HepG2 (cell line): ENCODE measurements at regions not wholly inside any gene's neighbourhood (a gene's known extent, or its start where the extent isn't known, plus 50 kb on each side); places are given as distances from the start of the nearest gene placed in this dataset.

Experiments
- ATAC-seq: fragments of 200-7000 bp; cut with Tn5 transposase; 3 replicates; pipeline ENCODE4 v1.9.1; 2020; ENCODE audit warnings: mild to moderate bottlenecking, moderate library complexity
- BruUV-seq: library from RNA; stranded (reverse); fragments of 400-500 nt; replicated peaks from 2 replicates; lab custom pipeline; 2021; lab: Mats Ljungman, UMichigan
- CTCF ChIA-PET: fragments of 300-600 bp; formaldehyde crosslinking; extraction: SDS; loops from one replicate; lab custom pipeline; 2021; ENCODE audit warnings: low total read pairs, inconsistent platforms, low intra/inter-chr PET ratio; lab: Yijun Ruan, JAX
- POLR2A ChIA-PET: fragments of 350-600 bp; sonication (Branson Sonifier 250); formaldehyde crosslinking; loops from one replicate; lab custom pipeline; 2020; ENCODE audit warnings: antibody characterized with exemption, inconsistent platforms; lab: Yijun Ruan, JAX
- DNase-seq: peaks from one replicate; pipeline ENCODE4 v3.0.0-alpha.2; 2015; ENCODE audit warnings: low spot score
- FAIRE-seq: peaks from 3 replicates; lab custom pipeline; 2011; peaks lifted over from hg19 to GRCh38; lab: Jason Lieb, UNC
- H2AFZ ChIP-seq: one replicate; pipeline ENCODE4 v1.6.1; 2011; ENCODE audit warnings: low read length, inconsistent platforms
- H3K27ac ChIP-seq: fragments of 300-600 bp; 3 replicates; pipeline ENCODE4 v1.8.0; 2011; ENCODE audit warnings: mixed run types, mild to moderate bottlenecking, mixed read lengths, low read length, inconsistent platforms; ENCODE audit not compliant: insufficient read depth; ENCODE audit errors: extremely low read length
- H3K27me3 ChIP-seq, 2 experiments: fragments of 200-600 bp in 1 of 2; 2 replicates in 1 of 2; 3 replicates in 1 of 2; pipeline versions ENCODE4 v1.6.0 to v1.8.0; 2011; ENCODE audit warnings: low read length in 2 of 2, mild to moderate bottlenecking in 2 of 2, moderate library complexity in 2 of 2, inconsistent platforms in 1 of 2; ENCODE audit not compliant: insufficient read depth in 2 of 2, control insufficient read depth in 1 of 2
- H3K36me3 ChIP-seq, 2 experiments: fragments of 200-600 bp in 1 of 2; replicated peaks in 1 of 2; 2 replicates in 1 of 2; 3 replicates in 1 of 2; pipeline versions ENCODE4 v1.5.1 to v1.8.0; 2011; ENCODE audit warnings: low read length in 2 of 2, inconsistent platforms in 1 of 2; ENCODE audit not compliant: insufficient read depth in 2 of 2, control insufficient read depth in 1 of 2
- H3K4me1 ChIP-seq: 2 replicates; pipeline ENCODE4 v1.5.1; 2012; ENCODE audit warnings: low read length, inconsistent platforms; ENCODE audit not compliant: insufficient read depth
- H3K4me2 ChIP-seq: 2 replicates; pipeline ENCODE4 v1.6.0; 2011; ENCODE audit warnings: low read depth, low read length, inconsistent platforms
- H3K4me3 ChIP-seq, 3 experiments: fragments of 200-600 bp in 1 of 3; sonication (generic), shearing (Covaris generic) in 1 of 3; replicated peaks in 1 of 3; 2 replicates each; pipeline ENCODE4 v1.5.1; 2011 to 2016; ENCODE audit warnings: low read length in 3 of 3, inconsistent platforms in 2 of 3, low read depth in 2 of 3, mild to moderate bottlenecking in 2 of 3, control low read depth in 1 of 3, mixed read lengths in 1 of 3; ENCODE audit not compliant: insufficient read depth in 1 of 3
- H3K79me2 ChIP-seq: one replicate; pipeline ENCODE4 v1.6.1; 2011; ENCODE audit warnings: low read length, inconsistent platforms; ENCODE audit not compliant: insufficient read depth
- H3K9ac ChIP-seq: 2 replicates; pipeline ENCODE4 v1.6.0; 2011; ENCODE audit warnings: mild to moderate bottlenecking, low read depth, low read length, inconsistent platforms; ENCODE audit not compliant: insufficient read depth
- H3K9me3 ChIP-seq: 2 replicates; pipeline ENCODE4 v1.5.1; 2012; ENCODE audit warnings: mild to moderate bottlenecking, low read length
- H4K20me1 ChIP-seq: 2 replicates; pipeline ENCODE4 v1.6.0; 2011; ENCODE audit warnings: inconsistent platforms, mild to moderate bottlenecking, low read length, moderate library complexity; ENCODE audit not compliant: insufficient read depth
- CAMTA2 ChIP-seq: sonication (generic); formaldehyde crosslinking; IDR thresholded peaks from 2 replicates; pipeline ENCODE4 v1.4.0; 2020; ENCODE audit warnings: mild to moderate bottlenecking, missing genetic modification reagents, borderline replicate concordance
- CBX2 ChIP-seq, 2 experiments: fragments of 200-600 bp in 1 of 2; sonication (generic); formaldehyde crosslinking in 1 of 2; IDR thresholded peaks; 2 replicates each; pipeline versions ENCODE4 v1.7.0 to v1.8.1; 2018 to 2022; ENCODE audit warnings: low read depth in 2 of 2, low read length in 1 of 2, mild to moderate bottlenecking in 1 of 2, missing genetic modification reagents in 1 of 2
- ELF4 ChIP-seq: sonication (generic); formaldehyde crosslinking; IDR thresholded peaks from 2 replicates; pipeline ENCODE4 v1.5.0; 2020; ENCODE audit warnings: missing genetic modification reagents, mild to moderate bottlenecking, moderate library complexity, borderline replicate concordance
- ETV6 ChIP-seq: sonication (generic); formaldehyde crosslinking; conservative IDR thresholded peaks from 2 replicates; pipeline ENCODE4 v1.4.0; 2020; ENCODE audit warnings: missing genetic modification reagents
- MAF1 ChIP-seq: sonication (generic); formaldehyde crosslinking; IDR thresholded peaks from 2 replicates; pipeline ENCODE4 v1.5.0; 2020; ENCODE audit warnings: missing genetic modification reagents, borderline replicate concordance
- NR1H2 ChIP-seq: sonication (generic); formaldehyde crosslinking; IDR thresholded peaks from 2 replicates; pipeline ENCODE4 v1.8.1; 2022; ENCODE audit warnings: low read depth, missing genetic modification reagents, borderline replicate concordance
- SIN3A ChIP-seq: IDR thresholded peaks from 2 replicates; pipeline ENCODE4 v1.6.1; 2011; ENCODE audit warnings: low read depth, mild to moderate bottlenecking, control low read depth, low read length, borderline replicate concordance
- SIN3B ChIP-seq: fragments of 150-350 bp; IDR thresholded peaks from 2 replicates; pipeline ENCODE4 v1.6.1; 2014; ENCODE audit warnings: low read length
- ZFP62 ChIP-seq: sonication (generic); formaldehyde crosslinking; IDR thresholded peaks from 2 replicates; pipeline ENCODE4 v1.4.0; 2020; ENCODE audit warnings: missing genetic modification reagents
- ZKSCAN5 ChIP-seq: sonication (generic); formaldehyde crosslinking; IDR thresholded peaks from 2 replicates; pipeline ENCODE4 v1.5.1; 2020; ENCODE audit warnings: mild to moderate bottlenecking, missing genetic modification reagents
- ZNF260 ChIP-seq: sonication (generic); formaldehyde crosslinking; IDR thresholded peaks from 2 replicates; pipeline ENCODE4 v1.4.0; 2020; ENCODE audit warnings: missing genetic modification reagents, low read depth, mild to moderate bottlenecking, borderline replicate concordance
- ZNF776 ChIP-seq: sonication (generic); formaldehyde crosslinking; IDR thresholded peaks from 2 replicates; pipeline ENCODE4 v1.4.0; 2020; ENCODE audit warnings: mild to moderate bottlenecking, missing genetic modification reagents
- WGBS: methylation state at CpG from one replicate; pipeline ENCODE4 v1.1.6; 2017; ENCODE audit warnings: low lambda C conversion rate; 5-methylcytosine and 5-hydroxymethylcytosine counted together
- in situ Hi-C: cut with HindIII; loops from 2 replicates; pipeline ENCODE4 v1.10.0; 2017; ENCODE audit warnings: low pct_unique_long_range_greater_than_20kb; ENCODE audit not compliant: extremely low pct_ligation_motif_present
- intact Hi-C: fragments of 100-400 bp; cut with micrococcal nuclease; formaldehyde crosslinking; loops from one replicate; pipeline ENCODE4 v1.10.0; 2022; ENCODE audit not compliant: unreplicated experiment
- TF ChIP-seq, protein P1 (sequence below): sonication (generic); formaldehyde crosslinking; IDR thresholded peaks from 2 replicates; pipeline ENCODE4 v1.4.0; 2020; ENCODE audit warnings: missing genetic modification reagents, borderline replicate concordance
- TF ChIP-seq, protein P2 (sequence below): sonication (generic); formaldehyde crosslinking; IDR thresholded peaks from 2 replicates; pipeline ENCODE4 v1.8.0; 2022; ENCODE audit warnings: mild to moderate bottlenecking, missing genetic modification reagents, borderline replicate concordance

- no peaks in the 10 kb centered on the region for H4K20me1 ChIP-seq
- H3K4me3 ChIP-seq: no peak overlapping the region
- TF ChIP-seq SIN3B: no peak
- no peak for TF ChIP-seq ZFP62
- TF ChIP-seq CBX2 (IDR thresholded peaks at IDR 0.05; ENCODE audit: low read depth, low read length): no peak
- TF ChIP-seq CBX2 (CRISPR knock-in tag; IDR thresholded peaks at IDR 0.05; ENCODE audit: low read depth): no peak
- TF ChIP-seq ETV6 (CRISPR knock-in tag): no peak
- no peak for TF ChIP-seq ZNF776 (CRISPR knock-in tag)
- TF ChIP-seq ZNF260: no peak
- no peak for TF ChIP-seq ZKSCAN5 (CRISPR knock-in tag)
- no peak for TF ChIP-seq NR1H2 (CRISPR knock-in tag)
- no peak for TF ChIP-seq MAF1 (CRISPR knock-in tag)
- TF ChIP-seq, protein P1, sequence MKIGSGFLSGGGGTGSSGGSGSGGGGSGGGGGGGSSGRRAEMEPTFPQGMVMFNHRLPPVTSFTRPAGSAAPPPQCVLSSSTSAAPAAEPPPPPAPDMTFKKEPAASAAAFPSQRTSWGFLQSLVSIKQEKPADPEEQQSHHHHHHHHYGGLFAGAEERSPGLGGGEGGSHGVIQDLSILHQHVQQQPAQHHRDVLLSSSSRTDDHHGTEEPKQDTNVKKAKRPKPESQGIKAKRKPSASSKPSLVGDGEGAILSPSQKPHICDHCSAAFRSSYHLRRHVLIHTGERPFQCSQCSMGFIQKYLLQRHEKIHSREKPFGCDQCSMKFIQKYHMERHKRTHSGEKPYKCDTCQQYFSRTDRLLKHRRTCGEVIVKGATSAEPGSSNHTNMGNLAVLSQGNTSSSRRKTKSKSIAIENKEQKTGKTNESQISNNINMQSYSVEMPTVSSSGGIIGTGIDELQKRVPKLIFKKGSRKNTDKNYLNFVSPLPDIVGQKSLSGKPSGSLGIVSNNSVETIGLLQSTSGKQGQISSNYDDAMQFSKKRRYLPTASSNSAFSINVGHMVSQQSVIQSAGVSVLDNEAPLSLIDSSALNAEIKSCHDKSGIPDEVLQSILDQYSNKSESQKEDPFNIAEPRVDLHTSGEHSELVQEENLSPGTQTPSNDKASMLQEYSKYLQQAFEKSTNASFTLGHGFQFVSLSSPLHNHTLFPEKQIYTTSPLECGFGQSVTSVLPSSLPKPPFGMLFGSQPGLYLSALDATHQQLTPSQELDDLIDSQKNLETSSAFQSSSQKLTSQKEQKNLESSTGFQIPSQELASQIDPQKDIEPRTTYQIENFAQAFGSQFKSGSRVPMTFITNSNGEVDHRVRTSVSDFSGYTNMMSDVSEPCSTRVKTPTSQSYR: no peak
- TF ChIP-seq ELF4: no peak
- TF ChIP-seq, protein P2, sequence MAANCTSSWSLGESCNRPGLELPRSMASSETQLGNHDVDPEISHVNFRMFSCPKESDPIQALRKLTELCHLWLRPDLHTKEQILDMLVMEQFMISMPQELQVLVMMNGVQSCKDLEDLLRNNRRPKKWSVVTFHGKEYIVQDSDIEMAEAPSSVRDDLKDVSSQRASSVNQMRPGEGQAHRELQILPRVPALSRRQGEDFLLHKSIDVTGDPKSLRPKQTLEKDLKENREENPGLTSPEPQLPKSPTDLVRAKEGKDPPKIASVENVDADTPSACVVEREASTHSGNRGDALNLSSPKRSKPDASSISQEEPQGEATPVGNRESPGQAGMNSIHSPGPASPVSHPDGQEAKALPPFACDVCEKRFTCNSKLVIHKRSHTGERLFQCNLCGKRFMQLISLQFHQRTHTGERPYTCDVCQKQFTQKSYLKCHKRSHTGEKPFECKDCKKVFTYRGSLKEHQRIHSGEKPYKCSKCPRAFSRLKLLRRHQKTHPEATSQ (CRISPR knock-in tag): no peak
- TF ChIP-seq CAMTA2 (CRISPR knock-in tag): no peak
- TF ChIP-seq SIN3A: no peak
- TF ChIP-seq, all 625 proteins: peak for 0
- CTCF ChIA-PET: no interaction called here
- BruUV-seq: no TSS peak
- no peaks in the 10 kb centered on the region for H3K36me3 ChIP-seq
- H3K9me3 ChIP-seq: peaks cover 16% of the 10 kb centered on the region
- DNase-seq: no peak
- intact Hi-C loops: no loop called here
- 23% methylated on average over 2 of the region's 2 CpGs for WGBS
- no peak for ATAC-seq
- no peaks in the 10 kb centered on the region for H3K27me3 ChIP-seq
- H2AFZ ChIP-seq: no peak overlapping the region
- H3K79me2 ChIP-seq: no peaks in the 10 kb centered on the region
- H3K27ac ChIP-seq: no peak overlapping the region
- no peak for FAIRE-seq
- H3K9ac ChIP-seq: no peak overlapping the region
- in situ Hi-C loops: no loop called here
- POLR2A ChIA-PET: no interaction called here
- no peak overlapping the region for H3K4me2 ChIP-seq
- no peaks in the 10 kb centered on the region for H3K4me1 ChIP-seq
Observed at GRCh38 chrY:21394116-21394515, 117.0 kb upstream of the RBMY1B start.
